ENCODE measurements at regions not wholly inside any gene's neighbourhood (a gene's known extent, or its start where the extent isn't known, plus 50 kb on each side); places are given as distances from the start of the nearest gene placed in this dataset.

GRCh38 chr18:78664848-78665247 lies 314.8 kb upstream of the SALL3 start:
- TF ChIP-seq EZH2 (IDR thresholded peaks at IDR 0.05; ENCODE audit: insufficient read depth, poor library complexity, severe bottlenecking) = no peak
- no peak for TF ChIP-seq EZH2phosphoT487 (IDR thresholded peaks at IDR 0.05; ENCODE audit: insufficient read depth, low read depth)
